MM.1S (cell line): ENCODE measurements at regions not wholly inside any gene's neighbourhood (a gene's known extent, or its start where the extent isn't known, plus 50 kb on each side); places are given as distances from the start of the nearest gene placed in this dataset.

Experiments used
- DNase-seq: peaks from one replicate; pipeline ENCODE4 v3.0.0-alpha.2; 2015
- H2AFZ ChIP-seq: fragments of 300-600 bp; sonication (generic); 2 replicates; pipeline ENCODE4 v1.6.0; 2016; ENCODE audit warnings: antibody characterized with exemption, low read length
- H3F3A ChIP-seq: fragments of 300-600 bp; sonication (generic); 2 replicates; pipeline ENCODE4 v1.6.1; 2016; ENCODE audit warnings: mild to moderate bottlenecking, antibody characterized with exemption, low read length, moderate library complexity, mixed read lengths; ENCODE audit not compliant: insufficient read depth
- H3K27ac ChIP-seq: fragments of 300-600 bp; sonication (generic); 2 replicates; pipeline ENCODE4 v1.5.1; 2016; ENCODE audit warnings: mild to moderate bottlenecking, low read length
- H3K27me3 ChIP-seq: fragments of 300-600 bp; sonication (generic); replicated peaks from 2 replicates; pipeline ENCODE4 v1.6.0; 2016; ENCODE audit warnings: low read length; ENCODE audit not compliant: insufficient read depth
- H3K36me3 ChIP-seq: fragments of 300-600 bp; sonication (generic); replicated peaks from 2 replicates; pipeline ENCODE4 v1.6.1; 2016; ENCODE audit warnings: mild to moderate bottlenecking, low read length, mixed read lengths; ENCODE audit not compliant: insufficient read depth
- H3K4me1 ChIP-seq: fragments of 300-600 bp; sonication (generic); 2 replicates; pipeline ENCODE4 v1.6.1; 2016; ENCODE audit warnings: low read length, mixed read lengths
- H3K4me2 ChIP-seq: fragments of 300-600 bp; sonication (generic); 2 replicates; pipeline ENCODE4 v1.6.0; 2016; ENCODE audit warnings: low read depth, low read length
- H3K4me3 ChIP-seq: fragments of 300-600 bp; sonication (generic); 2 replicates; pipeline ENCODE4 v1.5.1; 2016; ENCODE audit warnings: low read length, mixed read lengths
- H3K79me2 ChIP-seq: fragments of 300-600 bp; sonication (generic); 2 replicates; pipeline ENCODE4 v1.6.1; 2016; ENCODE audit warnings: mixed run types, low read length, mixed read lengths
- H3K9ac ChIP-seq: fragments of 300-600 bp; sonication (generic); 2 replicates; pipeline ENCODE4 v1.6.1; 2016; ENCODE audit warnings: low read length, mixed read lengths
- H3K9me2 ChIP-seq: fragments of 300-600 bp; sonication (generic); replicated peaks from 2 replicates; pipeline ENCODE4 v1.6.1; 2016; ENCODE audit warnings: mild to moderate bottlenecking, low read length, mixed read lengths; ENCODE audit not compliant: insufficient read depth
- H3K9me3 ChIP-seq: fragments of 300-600 bp; sonication (generic); replicated peaks from 2 replicates; pipeline ENCODE4 v1.6.1; 2016; ENCODE audit warnings: mild to moderate bottlenecking, low read length, mixed read lengths; ENCODE audit not compliant: insufficient read depth
- H4K20me1 ChIP-seq: fragments of 300-600 bp; sonication (generic); 2 replicates; pipeline ENCODE4 v1.6.1; 2016; ENCODE audit warnings: mild to moderate bottlenecking, low read length, moderate library complexity, mixed read lengths; ENCODE audit not compliant: insufficient read depth
- EZH2 ChIP-seq: fragments of 300-600 bp; sonication (generic); optimal IDR thresholded peaks from 2 replicates; pipeline ENCODE3; 2017; ENCODE audit warnings: low read depth, mild to moderate bottlenecking, antibody characterized with exemption, low read length, mixed read lengths
- EZH2phosphoT487 ChIP-seq: fragments of 300-600 bp; sonication (generic); IDR thresholded peaks from 2 replicates; pipeline ENCODE4 v1.6.1; 2018; ENCODE audit warnings: antibody characterized with exemption, low read length
- TF ChIP-seq, protein P1 (sequence below): fragments of 300-600 bp; sonication (generic); IDR thresholded peaks from 2 replicates; pipeline ENCODE4 v1.5.1; 2016; ENCODE audit warnings: antibody characterized with exemption, low read length, mixed read lengths

DNA sequence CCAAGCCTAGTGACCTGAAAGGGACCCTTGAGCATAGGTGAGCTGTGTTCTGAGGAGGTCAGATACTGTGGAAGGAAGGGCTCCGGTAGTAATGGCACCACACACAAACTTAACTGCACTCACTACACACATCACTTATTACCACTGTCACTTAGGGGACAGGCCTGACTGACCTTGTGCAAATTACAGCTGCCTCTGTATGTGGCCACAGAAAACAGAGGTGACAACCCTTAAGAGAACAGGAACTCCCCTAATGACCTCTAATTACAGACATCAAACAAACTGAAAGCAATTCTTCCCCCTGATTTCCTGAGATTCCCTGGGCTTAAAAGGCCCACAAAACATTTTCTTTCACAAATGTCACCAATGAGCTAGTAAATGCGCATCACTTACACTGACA lies 360.6 kb downstream of the RND3 start:
- H3K9ac ChIP-seq, result no peak overlapping the region
- H2AFZ ChIP-seq, result no peak overlapping the region
- H3K4me1 ChIP-seq, result peaks cover 11% of the 10 kb centered on the region
- H3F3A ChIP-seq, result 0 out of 2 replicates have a peak, but pooled peaks cover 5% of the 10 kb centered on the region
- no peak overlapping the region for H3K4me3 ChIP-seq
- H3K9me3 ChIP-seq, result no peaks in the 10 kb centered on the region
- TF ChIP-seq EZH2phosphoT487 (no peak), EZH2 (no peak)
- TF ChIP-seq, protein P1, sequence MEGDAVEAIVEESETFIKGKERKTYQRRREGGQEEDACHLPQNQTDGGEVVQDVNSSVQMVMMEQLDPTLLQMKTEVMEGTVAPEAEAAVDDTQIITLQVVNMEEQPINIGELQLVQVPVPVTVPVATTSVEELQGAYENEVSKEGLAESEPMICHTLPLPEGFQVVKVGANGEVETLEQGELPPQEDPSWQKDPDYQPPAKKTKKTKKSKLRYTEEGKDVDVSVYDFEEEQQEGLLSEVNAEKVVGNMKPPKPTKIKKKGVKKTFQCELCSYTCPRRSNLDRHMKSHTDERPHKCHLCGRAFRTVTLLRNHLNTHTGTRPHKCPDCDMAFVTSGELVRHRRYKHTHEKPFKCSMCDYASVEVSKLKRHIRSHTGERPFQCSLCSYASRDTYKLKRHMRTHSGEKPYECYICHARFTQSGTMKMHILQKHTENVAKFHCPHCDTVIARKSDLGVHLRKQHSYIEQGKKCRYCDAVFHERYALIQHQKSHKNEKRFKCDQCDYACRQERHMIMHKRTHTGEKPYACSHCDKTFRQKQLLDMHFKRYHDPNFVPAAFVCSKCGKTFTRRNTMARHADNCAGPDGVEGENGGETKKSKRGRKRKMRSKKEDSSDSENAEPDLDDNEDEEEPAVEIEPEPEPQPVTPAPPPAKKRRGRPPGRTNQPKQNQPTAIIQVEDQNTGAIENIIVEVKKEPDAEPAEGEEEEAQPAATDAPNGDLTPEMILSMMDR, result no peak
- H4K20me1 ChIP-seq, result no peaks in the 10 kb centered on the region
- no peaks in the 10 kb centered on the region for H3K36me3 ChIP-seq
- no peak overlapping the region for H3K4me2 ChIP-seq
- H3K79me2 ChIP-seq, result no peaks in the 10 kb centered on the region
- H3K9me2 ChIP-seq, result no peaks in the 10 kb centered on the region
- no peak overlapping the region for H3K27ac ChIP-seq
- peaks cover 7% of the 10 kb centered on the region; the same call in 1 of the 2 replicates for H3K27me3 ChIP-seq
- DNase-seq, result peak; percentile 21

DNA sequence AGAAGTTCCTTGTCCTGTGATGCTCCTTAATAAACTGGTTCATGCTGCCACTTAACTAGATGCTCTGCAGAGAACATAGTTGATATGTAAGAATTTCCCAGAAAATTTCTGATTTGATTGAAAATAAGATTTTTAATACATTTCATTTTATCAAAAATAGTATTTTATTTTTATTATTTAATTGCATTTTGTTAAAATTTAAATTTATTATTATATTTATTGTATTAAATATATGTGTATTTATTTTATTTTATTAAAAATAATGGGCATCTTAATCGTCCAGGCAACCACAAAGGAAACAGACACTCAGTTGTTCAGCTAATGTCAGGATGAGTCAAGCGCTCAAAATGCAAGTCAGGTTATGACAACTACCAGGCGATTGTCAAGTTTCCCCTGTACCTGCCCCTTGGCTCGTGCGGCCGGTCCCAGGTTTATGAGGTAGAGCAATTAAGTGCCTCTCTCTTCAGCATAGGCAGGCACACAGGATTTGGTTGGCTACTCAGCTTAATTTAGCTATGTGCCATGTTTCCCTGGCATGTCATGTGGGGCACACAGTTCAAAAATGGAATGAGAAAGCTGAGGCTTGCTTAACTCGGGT lies 361.2 kb downstream of the RND3 start:
- peaks cover 7% of the 10 kb centered on the region; the same call in 1 of the 2 replicates for H3K27me3 ChIP-seq
- H3K36me3 ChIP-seq, result no peaks in the 10 kb centered on the region
- no peaks in the 10 kb centered on the region for H4K20me1 ChIP-seq
- H3K4me2 ChIP-seq, result no peak overlapping the region
- TF ChIP-seq EZH2phosphoT487 (no peak), EZH2 (no peak)
- TF ChIP-seq, protein P1, result no peak
- no peak for DNase-seq
- H3K9me2 ChIP-seq, result no peaks in the 10 kb centered on the region
- H3K79me2 ChIP-seq, result no peaks in the 10 kb centered on the region
- H3K9me3 ChIP-seq, result no peaks in the 10 kb centered on the region
- H3K9ac ChIP-seq, result no peak overlapping the region
- H2AFZ ChIP-seq, result no peak overlapping the region
- H3K4me1 ChIP-seq, result peaks cover 11% of the 10 kb centered on the region
- no peak overlapping the region for H3K4me3 ChIP-seq
- H3K27ac ChIP-seq, result no peak overlapping the region
- 0 out of 2 replicates have a peak, but pooled peaks cover 5% of the 10 kb centered on the region for H3F3A ChIP-seq

DNA sequence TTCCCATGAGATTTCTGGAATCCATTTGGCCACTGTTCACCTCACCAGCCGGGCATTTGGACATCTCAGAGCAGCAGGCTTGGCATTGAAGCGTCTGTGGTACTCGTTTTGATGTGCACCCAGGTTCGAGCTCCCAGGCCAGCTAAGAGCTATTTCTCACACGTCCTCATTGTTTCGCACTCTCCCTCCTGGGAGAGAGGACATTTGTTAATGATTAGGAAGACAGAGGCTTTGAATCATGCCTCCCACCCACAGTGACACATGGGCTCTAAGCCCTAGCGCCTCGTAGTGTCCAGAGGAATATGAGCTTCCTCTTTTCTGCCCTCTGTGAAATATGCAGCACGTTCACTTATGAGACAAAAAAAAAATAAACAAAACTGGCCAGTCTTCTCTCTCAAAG lies 361.8 kb downstream of the RND3 start:
- DNase-seq, result no peak
- Histone ChIP-seq H3K9ac (no peak overlapping the region), H3K27me3 (peaks cover 4% of the 10 kb centered on the region; the same call in 1 of the 2 replicates), H3K9me3 (no peaks in the 10 kb centered on the region), H3F3A (0 out of 2 replicates have a peak, but pooled peaks cover 5% of the 10 kb centered on the region), H4K20me1 (no peaks in the 10 kb centered on the region), H3K4me3 (no peak overlapping the region), H3K9me2 (no peaks in the 10 kb centered on the region), H3K4me2 (no peak overlapping the region), H3K79me2 (no peaks in the 10 kb centered on the region), H3K4me1 (peaks cover 11% of the 10 kb centered on the region), H2AFZ (no peak overlapping the region), H3K36me3 (no peaks in the 10 kb centered on the region), H3K27ac (no peak overlapping the region)
- TF ChIP-seq EZH2, result no peak
- TF ChIP-seq EZH2phosphoT487, result no peak
- TF ChIP-seq, protein P1, result no peak
